Tibial nerve (tissue), 3 donors: ENCODE measurements at regions not wholly inside any gene's neighbourhood (a gene's known extent, or its start where the extent isn't known, plus 50 kb on each side); places are given as distances from the start of the nearest gene placed in this dataset.

Source experiments
- POLR2A ChIP-seq, 2 donors: fragments of 450-650 bp; IDR thresholded peaks; one replicate each; pipeline ENCODE4 v1.6.1; 2017; ENCODE audit warnings: antibody characterized with exemption in 2 of 2, mild to moderate bottlenecking in 2 of 2, moderate library complexity in 2 of 2
- TF ChIP-seq, protein P1 (sequence below), 5 experiments: fragments of 200-600 bp in 3 of 5; fragments of 450-650 bp in 2 of 5; sonication (generic) in 3 of 5; IDR thresholded peaks; one replicate each; pipeline ENCODE4 v1.5.1; 2016 to 2019; ENCODE audit warnings: antibody characterized with exemption in 5 of 5, mild to moderate bottlenecking in 3 of 5, moderate library complexity in 2 of 5

DNA sequence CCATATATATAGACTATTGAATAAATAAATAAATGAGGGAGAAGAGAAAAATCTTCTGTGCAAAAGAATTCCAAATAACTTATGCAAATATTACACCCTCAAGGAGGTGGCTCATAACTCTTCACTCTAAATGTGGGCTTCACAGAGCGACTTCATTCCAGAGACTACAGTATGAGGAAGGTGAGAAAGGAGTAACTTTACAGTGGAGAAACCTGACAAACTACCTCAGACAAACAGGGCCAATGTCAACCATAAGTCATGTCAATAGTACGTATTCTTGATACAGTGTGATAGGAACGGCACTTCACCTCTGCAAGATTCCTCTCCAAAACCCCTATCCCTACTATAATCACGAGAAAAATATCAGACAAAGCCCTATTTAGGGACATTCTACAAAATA is 158.4 kb upstream of the NAMPT start:
- TF ChIP-seq, protein P1, sequence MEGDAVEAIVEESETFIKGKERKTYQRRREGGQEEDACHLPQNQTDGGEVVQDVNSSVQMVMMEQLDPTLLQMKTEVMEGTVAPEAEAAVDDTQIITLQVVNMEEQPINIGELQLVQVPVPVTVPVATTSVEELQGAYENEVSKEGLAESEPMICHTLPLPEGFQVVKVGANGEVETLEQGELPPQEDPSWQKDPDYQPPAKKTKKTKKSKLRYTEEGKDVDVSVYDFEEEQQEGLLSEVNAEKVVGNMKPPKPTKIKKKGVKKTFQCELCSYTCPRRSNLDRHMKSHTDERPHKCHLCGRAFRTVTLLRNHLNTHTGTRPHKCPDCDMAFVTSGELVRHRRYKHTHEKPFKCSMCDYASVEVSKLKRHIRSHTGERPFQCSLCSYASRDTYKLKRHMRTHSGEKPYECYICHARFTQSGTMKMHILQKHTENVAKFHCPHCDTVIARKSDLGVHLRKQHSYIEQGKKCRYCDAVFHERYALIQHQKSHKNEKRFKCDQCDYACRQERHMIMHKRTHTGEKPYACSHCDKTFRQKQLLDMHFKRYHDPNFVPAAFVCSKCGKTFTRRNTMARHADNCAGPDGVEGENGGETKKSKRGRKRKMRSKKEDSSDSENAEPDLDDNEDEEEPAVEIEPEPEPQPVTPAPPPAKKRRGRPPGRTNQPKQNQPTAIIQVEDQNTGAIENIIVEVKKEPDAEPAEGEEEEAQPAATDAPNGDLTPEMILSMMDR (IDR thresholded peaks at IDR 0.05), result no peak
- no peak for TF ChIP-seq POLR2A (IDR thresholded peaks at IDR 0.05)
